GM12875 (cell line): ENCODE measurements at regions not wholly inside any gene's neighbourhood (a gene's known extent, or its start where the extent isn't known, plus 50 kb on each side); places are given as distances from the start of the nearest gene placed in this dataset.

ENCODE experiments used
- H3K4me3 ChIP-seq: one replicate; pipeline ENCODE4 v1.5.1; 2011; ENCODE audit warnings: low read depth, low read length, control low read depth
- TF ChIP-seq, protein P1 (sequence below): IDR thresholded peaks from 2 replicates; pipeline ENCODE4 v1.5.1; 2011; ENCODE audit warnings: low read depth, mild to moderate bottlenecking, control low read depth, inconsistent platforms, low read length, moderate library complexity, borderline replicate concordance; ENCODE audit not compliant: insufficient read depth

DNA sequence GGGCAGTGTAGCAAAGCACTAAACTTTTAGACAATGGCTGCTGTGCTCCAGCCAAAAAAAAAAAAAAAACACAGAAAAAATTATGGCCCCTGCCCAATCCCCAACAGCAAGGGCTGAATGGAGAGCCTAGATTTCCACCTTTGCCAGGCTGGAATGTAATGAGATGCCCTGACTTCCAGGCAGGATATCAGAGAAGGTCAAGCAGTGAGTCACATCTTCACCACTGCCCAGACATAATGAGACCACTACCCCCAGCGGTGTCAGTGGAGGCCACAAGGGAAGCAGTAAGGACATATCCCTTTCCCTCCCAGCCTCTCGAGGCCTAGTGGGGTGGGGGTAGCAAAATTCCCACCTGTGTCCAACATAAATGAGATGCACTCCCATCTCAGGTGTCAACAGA, 216.3 kb upstream of the LEF1 start:
- no peak overlapping the region for H3K4me3 ChIP-seq
- TF ChIP-seq, protein P1, sequence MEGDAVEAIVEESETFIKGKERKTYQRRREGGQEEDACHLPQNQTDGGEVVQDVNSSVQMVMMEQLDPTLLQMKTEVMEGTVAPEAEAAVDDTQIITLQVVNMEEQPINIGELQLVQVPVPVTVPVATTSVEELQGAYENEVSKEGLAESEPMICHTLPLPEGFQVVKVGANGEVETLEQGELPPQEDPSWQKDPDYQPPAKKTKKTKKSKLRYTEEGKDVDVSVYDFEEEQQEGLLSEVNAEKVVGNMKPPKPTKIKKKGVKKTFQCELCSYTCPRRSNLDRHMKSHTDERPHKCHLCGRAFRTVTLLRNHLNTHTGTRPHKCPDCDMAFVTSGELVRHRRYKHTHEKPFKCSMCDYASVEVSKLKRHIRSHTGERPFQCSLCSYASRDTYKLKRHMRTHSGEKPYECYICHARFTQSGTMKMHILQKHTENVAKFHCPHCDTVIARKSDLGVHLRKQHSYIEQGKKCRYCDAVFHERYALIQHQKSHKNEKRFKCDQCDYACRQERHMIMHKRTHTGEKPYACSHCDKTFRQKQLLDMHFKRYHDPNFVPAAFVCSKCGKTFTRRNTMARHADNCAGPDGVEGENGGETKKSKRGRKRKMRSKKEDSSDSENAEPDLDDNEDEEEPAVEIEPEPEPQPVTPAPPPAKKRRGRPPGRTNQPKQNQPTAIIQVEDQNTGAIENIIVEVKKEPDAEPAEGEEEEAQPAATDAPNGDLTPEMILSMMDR = no peak

DNA sequence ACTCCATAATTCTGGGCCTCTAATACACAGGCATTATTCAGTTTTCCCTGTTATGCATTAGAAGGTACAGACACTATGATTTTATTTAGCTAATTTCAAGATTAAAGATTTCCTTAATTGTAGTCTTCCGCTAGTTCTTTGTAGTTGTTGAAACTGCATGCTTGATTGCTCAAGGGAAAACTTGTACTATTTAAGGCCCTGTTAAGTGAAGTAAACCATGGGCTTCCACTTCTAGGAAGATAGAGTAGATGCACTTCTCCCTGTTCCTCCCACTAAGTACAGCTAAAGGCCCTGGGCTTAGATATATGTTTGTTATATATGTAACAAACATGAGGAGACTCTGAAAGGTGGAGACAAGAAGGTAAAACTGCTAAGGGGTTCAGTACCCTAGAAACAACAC, 215.8 kb upstream of the LEF1 start:
- TF ChIP-seq, protein P1 = no peak
- H3K4me3 ChIP-seq = no peak overlapping the region

DNA sequence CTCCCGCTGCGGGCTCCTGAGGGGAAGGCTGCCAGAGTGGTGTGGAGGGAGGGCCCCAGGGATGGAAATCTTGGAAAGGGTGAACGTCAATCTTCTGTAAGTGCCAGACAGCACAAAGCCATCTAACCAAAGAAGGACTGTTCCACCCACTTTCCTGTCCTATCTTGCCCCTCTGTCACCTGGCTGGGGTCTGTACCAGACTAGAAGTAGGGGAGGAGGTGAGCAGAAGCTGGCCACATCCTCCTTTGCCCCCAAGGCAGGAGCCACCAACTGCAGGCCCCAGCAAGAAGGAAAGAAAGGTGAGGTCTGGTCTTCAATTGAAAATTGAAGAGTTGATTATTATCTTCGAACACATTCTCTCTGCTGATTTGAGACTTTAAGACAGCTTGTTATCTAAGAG, 214.4 kb upstream of the LEF1 start:
- H3K4me3 ChIP-seq = no peak overlapping the region
- TF ChIP-seq, protein P1 = no peak

DNA sequence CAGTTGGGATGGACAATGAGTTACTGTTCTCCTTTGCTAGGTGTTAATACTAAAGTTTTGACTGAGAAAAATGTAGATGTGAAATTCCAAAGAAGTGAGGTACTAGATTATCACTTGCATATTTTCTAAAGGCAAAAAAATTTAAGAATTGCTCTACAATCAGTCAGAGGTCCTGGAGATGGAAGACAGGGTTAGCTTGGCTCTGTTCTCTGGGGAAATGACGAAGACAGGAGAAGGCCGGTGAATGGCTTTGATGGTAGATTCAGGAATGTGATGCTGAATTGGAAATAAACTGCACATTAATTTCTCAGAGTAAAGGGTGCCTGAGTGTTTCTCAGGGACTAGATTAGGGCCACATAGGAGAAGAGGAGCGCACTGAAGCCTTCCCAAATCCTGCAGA, 214.0 kb upstream of the LEF1 start:
- no peak overlapping the region for H3K4me3 ChIP-seq
- TF ChIP-seq, protein P1 = no peak

DNA sequence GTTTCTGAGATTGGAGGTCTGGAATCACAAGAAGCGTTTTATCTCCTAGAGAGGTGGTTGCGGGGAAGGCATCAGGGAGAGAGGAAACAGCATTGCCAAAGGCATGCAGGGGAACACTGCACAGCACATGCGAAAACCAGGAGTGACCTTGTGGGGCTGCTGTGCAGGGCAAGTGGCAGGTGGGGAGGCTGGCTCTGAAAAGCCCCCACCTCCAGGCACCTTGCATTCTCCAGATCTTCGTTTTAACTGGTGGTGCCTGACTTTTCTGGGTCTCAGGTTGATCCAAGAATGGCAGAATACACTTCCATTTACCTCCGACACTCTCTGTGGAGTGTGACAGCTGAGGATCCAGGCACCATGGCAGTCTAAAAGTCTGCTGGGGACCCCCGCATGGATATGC, 209.4 kb upstream of the LEF1 start:
- TF ChIP-seq, protein P1 = no peak
- no peak overlapping the region for H3K4me3 ChIP-seq

DNA sequence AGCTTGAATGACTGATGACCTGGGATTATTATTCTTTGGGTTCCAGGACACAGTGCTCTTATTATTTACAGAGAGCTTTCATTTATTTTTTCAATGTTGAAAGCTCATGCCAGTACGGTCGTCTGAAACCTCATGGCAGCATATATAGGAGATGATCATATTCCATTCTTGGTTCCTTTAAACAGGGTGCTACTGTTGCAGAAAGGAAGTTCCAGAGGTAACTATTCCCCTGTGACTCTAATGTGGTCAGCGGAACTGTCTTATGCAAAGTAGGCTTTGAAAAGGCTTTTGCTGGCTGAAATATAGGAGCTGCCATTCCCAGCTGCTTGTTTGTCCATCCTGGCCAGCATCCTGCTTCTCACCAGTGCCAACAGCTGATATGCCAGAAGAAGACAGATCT, 208.3 kb upstream of the LEF1 start:
- H3K4me3 ChIP-seq = no peak overlapping the region
- TF ChIP-seq, protein P1 = no peak

DNA sequence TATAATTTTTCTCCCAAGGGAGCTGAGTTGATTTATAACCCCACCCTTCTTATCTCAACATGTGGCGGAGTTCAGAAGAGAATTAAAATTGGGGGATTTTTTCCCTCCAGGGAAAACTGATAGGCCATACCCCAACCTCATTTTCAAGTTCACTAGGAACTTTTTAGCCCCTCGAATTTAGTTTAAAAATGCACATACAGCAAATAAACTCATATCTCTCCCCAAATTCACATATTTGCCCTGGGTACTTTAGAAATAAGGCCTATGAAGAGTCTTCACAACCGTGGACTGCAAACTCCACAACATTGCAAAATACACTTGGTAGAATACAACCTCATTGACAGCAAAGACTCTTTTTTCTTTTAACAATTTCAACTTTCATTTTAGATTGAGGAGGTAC, 206.7 kb upstream of the LEF1 start:
- no peak overlapping the region for H3K4me3 ChIP-seq
- TF ChIP-seq, protein P1 = no peak
